ENCODE measurements at regions not wholly inside any gene's neighbourhood (a gene's known extent, or its start where the extent isn't known, plus 50 kb on each side); places are given as distances from the start of the nearest gene placed in this dataset.

DNA sequence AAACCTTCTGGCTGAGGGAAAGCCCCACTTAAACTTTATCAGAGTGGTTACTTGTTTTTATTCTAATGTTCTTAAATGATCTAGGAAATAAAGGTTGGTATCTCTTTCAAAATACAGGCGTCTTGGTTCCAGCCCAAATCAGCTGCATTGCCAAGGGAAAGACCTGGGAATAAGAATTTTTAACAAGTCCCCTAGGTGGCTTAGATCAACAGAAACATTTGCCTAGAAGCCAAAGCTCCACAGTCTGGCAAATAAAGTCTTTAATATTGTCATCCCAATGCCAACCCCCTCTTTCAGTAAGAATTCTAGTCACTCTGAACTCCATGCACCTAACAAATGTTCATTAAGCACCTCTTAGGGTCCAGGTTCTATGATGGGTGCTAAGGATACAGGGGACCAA is 66.8 kb downstream of the ARL6IP4 start:
- Histone ChIP-seq H3F3A (ENCODE audit: insufficient read depth) (no peaks in the 10 kb centered on the region), H3K79me2 (ENCODE audit: insufficient read depth, low read length) (no peaks in the 10 kb centered on the region), H3K4me2 (ENCODE audit: low read depth, low read length, poor library complexity, severe bottlenecking) (no peak overlapping the region), H3K36me3 (ENCODE audit: low read length) (no peaks in the 10 kb centered on the region), H3K9me3 (ENCODE audit: insufficient read depth, low read length) (no peaks in the 10 kb centered on the region), H2AFZ (ENCODE audit: low read depth, low read length, severe bottlenecking) (no peak overlapping the region), H3K27me3 (ENCODE audit: low read length) (no peaks in the 10 kb centered on the region), H3K9ac (ENCODE audit: low read length) (no peak overlapping the region), H3K4me3 (ENCODE audit: insufficient read depth, low read length, poor library complexity, severe bottlenecking) (no peak overlapping the region), H4K20me1 (ENCODE audit: low read depth, low read length) (no peaks in the 10 kb centered on the region), H3K27ac (ENCODE audit: low read depth, low read length) (no peak overlapping the region), H3K9me2 (replicated peaks; ENCODE audit: insufficient read depth, low read length) (no peaks in the 10 kb centered on the region)
- TF ChIP-seq CTCF (IDR thresholded peaks at IDR 0.05; ENCODE audit: insufficient read depth, low read length, poor library complexity, severe bottlenecking) (no peak), EZH2phosphoT487 (conservative IDR thresholded peaks at IDR 0.05; ENCODE audit: low read length) (no peak)

DNA sequence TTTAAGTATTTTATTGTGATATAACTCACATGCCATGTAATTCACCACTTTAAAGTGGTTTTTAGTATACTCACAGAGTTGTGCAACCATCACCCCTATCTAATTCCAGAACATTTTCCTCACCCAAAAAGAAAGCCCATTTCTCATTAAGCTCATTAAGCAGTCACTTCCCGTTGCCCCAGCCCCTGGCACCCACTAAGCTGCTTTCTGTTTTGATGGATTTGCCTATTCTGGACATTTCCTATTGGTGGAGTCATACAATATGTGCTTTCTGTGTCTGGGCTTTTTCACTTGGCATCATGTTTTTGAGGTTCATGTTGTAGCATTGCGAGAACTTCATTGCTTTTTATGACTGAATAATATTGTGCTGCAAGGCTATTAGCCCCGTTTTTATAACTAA is 66.0 kb downstream of the ARL6IP4 start:
- Histone ChIP-seq H3F3A (ENCODE audit: insufficient read depth) (no peaks in the 10 kb centered on the region), H2AFZ (ENCODE audit: low read depth, low read length, severe bottlenecking) (no peak overlapping the region), H3K27ac (ENCODE audit: low read depth, low read length) (no peak overlapping the region), H3K4me3 (ENCODE audit: insufficient read depth, low read length, poor library complexity, severe bottlenecking) (no peak overlapping the region), H3K27me3 (ENCODE audit: low read length) (no peaks in the 10 kb centered on the region), H3K36me3 (ENCODE audit: low read length) (no peaks in the 10 kb centered on the region), H3K9me2 (replicated peaks; ENCODE audit: insufficient read depth, low read length) (no peaks in the 10 kb centered on the region), H3K9me3 (ENCODE audit: insufficient read depth, low read length) (no peaks in the 10 kb centered on the region), H4K20me1 (ENCODE audit: low read depth, low read length) (no peaks in the 10 kb centered on the region), H3K4me2 (ENCODE audit: low read depth, low read length, poor library complexity, severe bottlenecking) (no peak overlapping the region), H3K9ac (ENCODE audit: low read length) (no peak overlapping the region), H3K79me2 (ENCODE audit: insufficient read depth, low read length) (no peaks in the 10 kb centered on the region)
- TF ChIP-seq EZH2phosphoT487 (conservative IDR thresholded peaks at IDR 0.05; ENCODE audit: low read length), result no peak

GRCh38 chr12:123045678-123046077 is 65.2 kb downstream of the ARL6IP4 start:
- Histone ChIP-seq H3K27ac (ENCODE audit: low read depth, low read length) (no peak overlapping the region), H3K79me2 (ENCODE audit: insufficient read depth, low read length) (no peaks in the 10 kb centered on the region), H3K9ac (ENCODE audit: low read length) (no peak overlapping the region), H4K20me1 (ENCODE audit: low read depth, low read length) (no peaks in the 10 kb centered on the region), H3K36me3 (ENCODE audit: low read length) (no peaks in the 10 kb centered on the region), H3K4me2 (ENCODE audit: low read depth, low read length, poor library complexity, severe bottlenecking) (no peak overlapping the region), H3K9me2 (replicated peaks; ENCODE audit: insufficient read depth, low read length) (no peaks in the 10 kb centered on the region), H3K9me3 (ENCODE audit: insufficient read depth, low read length) (no peaks in the 10 kb centered on the region), H3K4me3 (ENCODE audit: insufficient read depth, low read length, poor library complexity, severe bottlenecking) (no peak overlapping the region), H3K27me3 (ENCODE audit: low read length) (no peaks in the 10 kb centered on the region), H3F3A (ENCODE audit: insufficient read depth) (no peaks in the 10 kb centered on the region), H2AFZ (ENCODE audit: low read depth, low read length, severe bottlenecking) (no peak overlapping the region)
- TF ChIP-seq EZH2phosphoT487 (conservative IDR thresholded peaks at IDR 0.05; ENCODE audit: low read length), result no peak
- TF ChIP-seq CTCF (IDR thresholded peaks at IDR 0.05; ENCODE audit: insufficient read depth, low read length, poor library complexity, severe bottlenecking), result no peak

- H3K9me2 ChIP-seq (replicated peaks; ENCODE audit: insufficient read depth, low read length), result no peaks in the 10 kb centered on the region
- no peaks in the 10 kb centered on the region for H4K20me1 ChIP-seq (ENCODE audit: low read depth, low read length)
- H3K27ac ChIP-seq (ENCODE audit: low read depth, low read length), result no peak overlapping the region
- H3K4me3 ChIP-seq (ENCODE audit: insufficient read depth, low read length, poor library complexity, severe bottlenecking), result no peak overlapping the region
- TF ChIP-seq CTCF (IDR thresholded peaks at IDR 0.05; ENCODE audit: insufficient read depth, low read length, poor library complexity, severe bottlenecking) (no peak), EZH2phosphoT487 (conservative IDR thresholded peaks at IDR 0.05; ENCODE audit: low read length) (no peak)
- no peaks in the 10 kb centered on the region for H3K27me3 ChIP-seq (ENCODE audit: low read length)
- no peak overlapping the region for H3K4me2 ChIP-seq (ENCODE audit: low read depth, low read length, poor library complexity, severe bottlenecking)
- no peaks in the 10 kb centered on the region for H3K79me2 ChIP-seq (ENCODE audit: insufficient read depth, low read length)
- H2AFZ ChIP-seq (ENCODE audit: low read depth, low read length, severe bottlenecking), result no peak overlapping the region
- H3K9ac ChIP-seq (ENCODE audit: low read length), result no peak overlapping the region
- H3K36me3 ChIP-seq (ENCODE audit: low read length), result no peaks in the 10 kb centered on the region
- H3K9me3 ChIP-seq (ENCODE audit: insufficient read depth, low read length), result no peaks in the 10 kb centered on the region
- no peaks in the 10 kb centered on the region for H3F3A ChIP-seq (ENCODE audit: insufficient read depth)
Measured at GRCh38 chr12:123044351-123044750, 63.9 kb downstream of the ARL6IP4 start.

Measured in SU-DHL-6 (cell line).